Activated T-helper 17 cell treated with anti-CD3 and anti-CD28 coated beads, Interleukin-2, amount 50 U/mL, for 72 hours (primary cell): ENCODE measurements at regions not wholly inside any gene's neighbourhood (a gene's known extent, or its start where the extent isn't known, plus 50 kb on each side); places are given as distances from the start of the nearest gene placed in this dataset.

Experiments
- ATAC-seq: fragments of 150-1000 bp; cut with Tn5 transposase; replicated peaks from 2 replicates; pipeline ENCODE4 v1.10.0; 2021; ENCODE audit warnings: mild to moderate bottlenecking, moderate library complexity
- H3K27ac Mint-ChIP-seq: one replicate; pipeline ENCODE4 v1.8.0; 2022; ENCODE audit warnings: mixed read lengths
- H3K27me3 Mint-ChIP-seq: one replicate; pipeline ENCODE4 v1.8.0; 2022; ENCODE audit warnings: mixed read lengths
- H3K36me3 Mint-ChIP-seq: one replicate; pipeline ENCODE4 v1.8.0; 2022; ENCODE audit warnings: low read depth, mild to moderate bottlenecking, mixed read lengths
- H3K4me1 Mint-ChIP-seq: one replicate; pipeline ENCODE4 v1.8.0; 2022; ENCODE audit warnings: mixed read lengths
- H3K4me3 Mint-ChIP-seq: one replicate; pipeline ENCODE4 v1.8.0; 2022; ENCODE audit warnings: mild to moderate bottlenecking, mixed read lengths
- H3K9me3 Mint-ChIP-seq: one replicate; pipeline ENCODE4 v1.8.0; 2022; ENCODE audit warnings: mixed read lengths

GRCh38 chr11:19392321-19392720 is 151.6 kb upstream of the E2F8 start:
- Mint-ChIP-seq H3K27ac (no peak overlapping the region), H3K36me3 (no peaks in the 10 kb centered on the region), H3K27me3 (peaks cover 10% of the 10 kb centered on the region), H3K4me3 (no peak overlapping the region), H3K9me3 (peaks cover 4% of the 10 kb centered on the region), H3K4me1 (no peaks in the 10 kb centered on the region)
- no peak for ATAC-seq

- no peak for ATAC-seq
- Mint-ChIP-seq H3K36me3 (no peaks in the 10 kb centered on the region), H3K27ac (no peak overlapping the region), H3K4me3 (no peak overlapping the region), H3K4me1 (no peaks in the 10 kb centered on the region), H3K27me3 (peaks cover 16% of the 10 kb centered on the region), H3K9me3 (peaks cover 4% of the 10 kb centered on the region)
Observed at GRCh38 chr11:19391652-19392051, 150.9 kb upstream of the E2F8 start.

- Mint-ChIP-seq H3K4me3 (no peak overlapping the region), H3K27me3 (peaks cover 18% of the 10 kb centered on the region), H3K27ac (no peak overlapping the region), H3K9me3 (peaks cover 4% of the 10 kb centered on the region), H3K4me1 (no peaks in the 10 kb centered on the region), H3K36me3 (no peaks in the 10 kb centered on the region)
- ATAC-seq = no peak
Observed at GRCh38 chr11:19391026-19391425, 150.3 kb upstream of the E2F8 start.

- Mint-ChIP-seq H3K4me3 (no peak overlapping the region), H3K36me3 (no peaks in the 10 kb centered on the region), H3K27ac (no peak overlapping the region), H3K27me3 (peaks cover 16% of the 10 kb centered on the region), H3K4me1 (no peaks in the 10 kb centered on the region), H3K9me3 (peaks cover 4% of the 10 kb centered on the region)
- ATAC-seq = no peak
Observed at GRCh38 chr11:19389787-19390303, 149.1 kb upstream of the E2F8 start.

- no peaks in the 10 kb centered on the region for H3K4me1 Mint-ChIP-seq
Observed at GRCh38 chr11:19382131-19382611, 141.4 kb upstream of the E2F8 start.

GRCh38 chr11:19380375-19380774 is 139.6 kb upstream of the E2F8 start:
- Mint-ChIP-seq H3K27ac (no peak overlapping the region), H3K4me1 (no peaks in the 10 kb centered on the region), H3K36me3 (no peaks in the 10 kb centered on the region), H3K9me3 (no peaks in the 10 kb centered on the region), H3K27me3 (peaks cover 41% of the 10 kb centered on the region), H3K4me3 (no peak overlapping the region)
- peak; percentile 35 for ATAC-seq

More at GRCh38 chr11:19382131-19382611, 141.4 kb upstream of the E2F8 start:
- Mint-ChIP-seq H3K27ac (no peak overlapping the region), H3K36me3 (no peaks in the 10 kb centered on the region), H3K27me3 (peaks cover 39% of the 10 kb centered on the region), H3K9me3 (no peaks in the 10 kb centered on the region), H3K4me3 (no peak overlapping the region)
- no peak for ATAC-seq

- Mint-ChIP-seq H3K27ac (no peak overlapping the region), H3K27me3 (peaks cover 47% of the 10 kb centered on the region), H3K4me1 (no peaks in the 10 kb centered on the region), H3K36me3 (no peaks in the 10 kb centered on the region), H3K9me3 (no peaks in the 10 kb centered on the region), H3K4me3 (no peak overlapping the region)
- no peak for ATAC-seq
Observed at GRCh38 chr11:19379465-19379864, 138.7 kb upstream of the E2F8 start.

GRCh38 chr11:19378814-19379213 is 138.1 kb upstream of the E2F8 start:
- H3K4me3 Mint-ChIP-seq = no peak overlapping the region
- H3K27me3 Mint-ChIP-seq = peaks cover 49% of the 10 kb centered on the region
- H3K27ac Mint-ChIP-seq = no peak overlapping the region
- ATAC-seq = no peak
- H3K36me3 Mint-ChIP-seq = no peaks in the 10 kb centered on the region
- no peaks in the 10 kb centered on the region for H3K9me3 Mint-ChIP-seq
- no peaks in the 10 kb centered on the region for H3K4me1 Mint-ChIP-seq

- no peak for ATAC-seq
- Mint-ChIP-seq H3K27me3 (peaks cover 52% of the 10 kb centered on the region), H3K4me1 (no peaks in the 10 kb centered on the region), H3K27ac (no peak overlapping the region), H3K4me3 (no peak overlapping the region), H3K36me3 (no peaks in the 10 kb centered on the region), H3K9me3 (no peaks in the 10 kb centered on the region)
Observed at GRCh38 chr11:19377881-19378280, 137.1 kb upstream of the E2F8 start.

GRCh38 chr11:19375440-19375839 is 134.7 kb upstream of the E2F8 start:
- H3K27ac Mint-ChIP-seq = no peak overlapping the region
- H3K27me3 Mint-ChIP-seq = peaks cover 42% of the 10 kb centered on the region
- no peak overlapping the region for H3K4me3 Mint-ChIP-seq
- no peak for ATAC-seq
- H3K36me3 Mint-ChIP-seq = no peaks in the 10 kb centered on the region
- H3K9me3 Mint-ChIP-seq = no peaks in the 10 kb centered on the region
- no peaks in the 10 kb centered on the region for H3K4me1 Mint-ChIP-seq

- H3K4me1 Mint-ChIP-seq = no peaks in the 10 kb centered on the region
- H3K4me3 Mint-ChIP-seq = no peak overlapping the region
- no peak overlapping the region for H3K27ac Mint-ChIP-seq
- H3K9me3 Mint-ChIP-seq = no peaks in the 10 kb centered on the region
- ATAC-seq = peak; percentile 44
- peaks cover 40% of the 10 kb centered on the region for H3K27me3 Mint-ChIP-seq
- H3K36me3 Mint-ChIP-seq = no peaks in the 10 kb centered on the region
Observed at GRCh38 chr11:19374151-19374569, 133.4 kb upstream of the E2F8 start.

- no peaks in the 10 kb centered on the region for H3K36me3 Mint-ChIP-seq
- no peaks in the 10 kb centered on the region for H3K9me3 Mint-ChIP-seq
- H3K4me3 Mint-ChIP-seq = no peak overlapping the region
- H3K27me3 Mint-ChIP-seq = peaks cover 35% of the 10 kb centered on the region
- H3K4me1 Mint-ChIP-seq = no peaks in the 10 kb centered on the region
- no peak overlapping the region for H3K27ac Mint-ChIP-seq
- no peak for ATAC-seq
Observed at GRCh38 chr11:19372381-19372780, 131.6 kb upstream of the E2F8 start.

GRCh38 chr11:19370100-19370861 is 129.5 kb upstream of the E2F8 start:
- no peaks in the 10 kb centered on the region for H3K4me1 Mint-ChIP-seq
- no peak overlapping the region for H3K4me3 Mint-ChIP-seq
- no peak overlapping the region for H3K27ac Mint-ChIP-seq
- H3K9me3 Mint-ChIP-seq = no peaks in the 10 kb centered on the region
- no peak for ATAC-seq
- H3K27me3 Mint-ChIP-seq = peaks cover 24% of the 10 kb centered on the region
- no peaks in the 10 kb centered on the region for H3K36me3 Mint-ChIP-seq

- no peak for ATAC-seq
- peaks cover 21% of the 10 kb centered on the region for H3K27me3 Mint-ChIP-seq
- H3K27ac Mint-ChIP-seq = no peak overlapping the region
- H3K36me3 Mint-ChIP-seq = no peaks in the 10 kb centered on the region
- no peaks in the 10 kb centered on the region for H3K4me1 Mint-ChIP-seq
- no peaks in the 10 kb centered on the region for H3K9me3 Mint-ChIP-seq
- no peak overlapping the region for H3K4me3 Mint-ChIP-seq
Observed at GRCh38 chr11:19368726-19369375, 128.1 kb upstream of the E2F8 start.
